Endothelial cell of umbilical vein (primary cell): ENCODE measurements at regions not wholly inside any gene's neighbourhood (a gene's known extent, or its start where the extent isn't known, plus 50 kb on each side); places are given as distances from the start of the nearest gene placed in this dataset.

ENCODE experiments used
- BruUV-seq: library from RNA; stranded (reverse); fragments of 400-500 nt; replicated peaks from 2 replicates; lab custom pipeline; 2021; lab: Mats Ljungman, UMichigan
- CTCF ChIA-PET: fragments of 300-600, 350-600 bp; sonication (Branson Sonifier 250); formaldehyde crosslinking; loops from one replicate; lab custom pipeline; 2021; ENCODE audit warnings: antibody characterized with exemption, inconsistent platforms; lab: Charles Lee
- POLR2A ChIA-PET: fragments of 300-600, 350-600 bp; sonication (Branson Sonifier 250); formaldehyde crosslinking; loops from one replicate; lab custom pipeline; 2021; ENCODE audit warnings: antibody characterized with exemption, inconsistent platforms; lab: Charles Lee
- DNase-seq: peaks from one replicate; pipeline ENCODE4 v3.0.0-alpha.2; 2011; ENCODE audit warnings: low read depth, low spot score
- FAIRE-seq: peaks from 2 replicates; lab custom pipeline; 2011; peaks lifted over from hg19 to GRCh38; lab: Jason Lieb, UNC
- H2AFZ ChIP-seq: 2 replicates; pipeline ENCODE4 v1.6.0; 2012; ENCODE audit warnings: low read depth, low read length, control low read depth, inconsistent platforms
- H3K27ac ChIP-seq: 2 replicates; pipeline ENCODE4 v1.5.1; 2011; ENCODE audit warnings: low read depth, mild to moderate bottlenecking, control low read depth, low read length, moderate library complexity; ENCODE audit not compliant: insufficient read depth
- H3K27me3 ChIP-seq, 2 experiments: 2 replicates each; pipeline versions ENCODE4 v1.6.0 to v1.6.1; 2011; ENCODE audit warnings: low read length in 2 of 2, mixed read lengths in 1 of 2; ENCODE audit not compliant: control insufficient read depth in 2 of 2, insufficient read depth in 2 of 2
- H3K36me3 ChIP-seq, 2 experiments: 2 replicates in 1 of 2; 3 replicates in 1 of 2; pipeline ENCODE4 v1.5.1; 2011; ENCODE audit warnings: low read length in 2 of 2, mild to moderate bottlenecking in 1 of 2, moderate library complexity in 1 of 2; ENCODE audit not compliant: control insufficient read depth in 2 of 2, insufficient read depth in 2 of 2; ENCODE audit errors: extremely low read depth in 1 of 2
- H3K4me1 ChIP-seq: 3 replicates; pipeline ENCODE4 v1.5.1; 2011; ENCODE audit warnings: mild to moderate bottlenecking, low read length; ENCODE audit not compliant: control insufficient read depth, insufficient read depth; ENCODE audit errors: extremely low read depth
- H3K4me2 ChIP-seq: 2 replicates; pipeline ENCODE4 v1.6.1; 2011; ENCODE audit warnings: low read length, control low read depth, mixed read lengths; ENCODE audit not compliant: insufficient read depth
- H3K4me3 ChIP-seq, 3 experiments: fragments of 200-600 bp in 1 of 3; sonication (generic), shearing (Covaris generic) in 1 of 3; replicated peaks in 1 of 3; 2 replicates each; pipeline ENCODE4 v1.5.1; 2011 to 2016; ENCODE audit warnings: control low read depth in 3 of 3, low read length in 3 of 3, mild to moderate bottlenecking in 2 of 3, inconsistent platforms in 1 of 3, low read depth in 1 of 3, moderate library complexity in 1 of 3; ENCODE audit not compliant: insufficient read depth in 1 of 3
- H3K79me2 ChIP-seq: 2 replicates; pipeline ENCODE4 v1.6.0; 2012; ENCODE audit warnings: low read length, inconsistent platforms; ENCODE audit not compliant: control insufficient read depth, insufficient read depth
- H3K9ac ChIP-seq: replicated peaks from 2 replicates; pipeline ENCODE3; 2011; ENCODE audit warnings: low read length, control low read depth; ENCODE audit not compliant: insufficient read depth; ENCODE audit errors: extremely low read depth
- H3K9me1 ChIP-seq: replicated peaks from 3 replicates; pipeline ENCODE4 v1.6.0; 2011; ENCODE audit warnings: mild to moderate bottlenecking, low read length; ENCODE audit not compliant: control insufficient read depth, insufficient read depth; ENCODE audit errors: extremely low read depth
- H3K9me3 ChIP-seq: replicated peaks from 2 replicates; pipeline ENCODE4 v1.5.1; 2012; ENCODE audit warnings: low read length, inconsistent platforms; ENCODE audit not compliant: control insufficient read depth, insufficient read depth
- H4K20me1 ChIP-seq: replicated peaks from 2 replicates; pipeline ENCODE3; 2011; ENCODE audit warnings: mild to moderate bottlenecking, low read length; ENCODE audit not compliant: control insufficient read depth, insufficient read depth; ENCODE audit errors: extremely low read depth
- CTCF ChIP-seq, 2 donors: IDR thresholded peaks; 1 replicate in 1 of 2; 2 replicates in 1 of 2; pipeline ENCODE4 v1.5.1; 2011; ENCODE audit warnings: low read length in 2 of 2, mild to moderate bottlenecking in 2 of 2, moderate library complexity in 2 of 2, control low read depth in 1 of 2, inconsistent platforms in 1 of 2, low read depth in 1 of 2; ENCODE audit not compliant: insufficient read depth in 1 of 2; ENCODE audit errors: extremely low read depth in 1 of 2
- EZH2 ChIP-seq: IDR thresholded peaks from 2 replicates; pipeline ENCODE4 v1.6.1; 2012; ENCODE audit warnings: borderline replicate concordance, low read depth, mild to moderate bottlenecking, moderate library complexity, low read length, inconsistent platforms; ENCODE audit not compliant: severe bottlenecking
- FOS ChIP-seq: IDR thresholded peaks from 2 replicates; pipeline ENCODE4 v1.6.1; 2011; ENCODE audit warnings: mild to moderate bottlenecking, low read length, moderate library complexity, borderline replicate concordance; ENCODE audit not compliant: insufficient read depth
- GATA2 ChIP-seq: IDR thresholded peaks from 2 replicates; pipeline ENCODE4 v1.7.0; 2011; ENCODE audit warnings: low read depth, mild to moderate bottlenecking, moderate library complexity, mixed read lengths, low read length; ENCODE audit not compliant: insufficient read length, insufficient read depth
- JUN ChIP-seq: IDR thresholded peaks from 2 replicates; pipeline ENCODE4 v1.6.1; 2011; ENCODE audit warnings: borderline replicate concordance, low read depth; ENCODE audit not compliant: insufficient read length, insufficient read depth
- MYC ChIP-seq: IDR thresholded peaks from one replicate; pipeline ENCODE4 v1.6.1; 2011; ENCODE audit warnings: mild to moderate bottlenecking, low read depth, low read length
- POLR2A ChIP-seq: IDR thresholded peaks from 2 replicates; pipeline ENCODE4 v1.6.1; 2012; ENCODE audit warnings: low read depth, mild to moderate bottlenecking, control low read depth, low read length
- POLR2AphosphoS5 ChIP-seq: IDR thresholded peaks from 2 replicates; pipeline ENCODE4 v1.6.1; 2012; ENCODE audit warnings: low read depth, mild to moderate bottlenecking, control low read depth, low read length, moderate library complexity; ENCODE audit not compliant: insufficient read depth
- dilution Hi-C: fragments of 300-500 bp; cut with MboI; formaldehyde crosslinking; loops from one replicate; pipeline ENCODE4 v1.15.0; 2019; ENCODE audit warnings: low sequenced_read_pairs; ENCODE audit not compliant: extremely low pct_ligation_motif_present
- intact Hi-C: fragments of 100-400 bp; cut with micrococcal nuclease; formaldehyde crosslinking; loops from one replicate; pipeline ENCODE4 v1.10.0; 2022
- TF ChIP-seq, protein P1 (sequence below): IDR thresholded peaks from 2 replicates; pipeline ENCODE4 v1.6.1; 2011; ENCODE audit not compliant: insufficient read depth, insufficient read length

- no peak overlapping the region for H3K4me3 ChIP-seq
- intact Hi-C loops: loop anchor here (1.0 kb wide), 1 partner anchor 37 kb away; no protein-coding TSS in a partner anchor
- peak; percentile 59 for FAIRE-seq
- peak overlapping the region; percentile 83 for H3K27ac ChIP-seq
- CTCF ChIA-PET: interaction anchor here (0.6 kb wide), 2 partner anchors 116 to 140 kb away, joined by 4 read pairs; no protein-coding TSS in a partner anchor
- dilution Hi-C loops: no loop called here
- POLR2A ChIA-PET: no interaction called here
- H3K4me2 ChIP-seq: no peak overlapping the region
- BruUV-seq: TSS peak; percentile 90
- DNase-seq: no peak
- TF ChIP-seq MYC (no peak), JUN (peak; percentile 13), GATA2 (peak; percentile 77), POLR2A (no peak), POLR2AphosphoS5 (no peak), EZH2 (no peak)
- H3K79me2 ChIP-seq: no peaks in the 10 kb centered on the region
- no peaks in the 10 kb centered on the region for H3K27me3 ChIP-seq
- peaks cover 17% of the 10 kb centered on the region for H3K4me1 ChIP-seq
- H3K36me3 ChIP-seq: no peaks in the 10 kb centered on the region
- H4K20me1 ChIP-seq: no peaks in the 10 kb centered on the region
- no peaks in the 10 kb centered on the region for H3K9me1 ChIP-seq
- H2AFZ ChIP-seq: peak overlapping the region; percentile 89
- H3K9me3 ChIP-seq: no peaks in the 10 kb centered on the region
- no peak overlapping the region for H3K9ac ChIP-seq
Measured at GRCh38 chr13:89550938-89551337, 1796.5 kb upstream of the MIR17HG start.

DNA sequence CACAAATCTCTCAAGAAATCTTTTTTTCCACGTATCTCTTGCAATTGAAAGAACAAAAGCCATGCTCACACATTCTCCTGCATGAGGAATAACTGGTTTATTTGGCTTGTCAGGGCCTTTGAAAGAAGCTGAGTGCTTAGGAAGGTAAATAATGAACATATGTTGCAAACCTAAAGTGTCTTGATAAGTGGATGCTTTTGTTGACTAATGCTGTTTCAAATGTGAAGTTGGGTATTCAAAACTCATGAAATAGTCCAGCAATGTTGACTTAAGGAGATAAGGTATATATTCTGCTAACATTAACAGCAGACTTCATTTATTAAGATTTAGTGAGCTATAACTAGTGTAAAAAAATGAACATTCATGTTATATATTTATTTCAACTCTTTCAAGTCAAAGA is 1792.7 kb upstream of the MIR17HG start:
- BruUV-seq: no TSS peak
- FAIRE-seq (no peak), DNase-seq (no peak)
- H2AFZ ChIP-seq: no peak overlapping the region
- no peak overlapping the region for H3K9ac ChIP-seq
- TF ChIP-seq GATA2: no peak
- TF ChIP-seq CTCF (IDR thresholded peaks at IDR 0.05; ENCODE audit: extremely low read depth in 1 of 2, insufficient read depth in 1 of 2, low read depth in 1 of 2, low read length in 2 of 2): no peak
- no peak for TF ChIP-seq POLR2A
- no peak for TF ChIP-seq POLR2AphosphoS5
- TF ChIP-seq FOS: no peak
- no peak for TF ChIP-seq EZH2
- TF ChIP-seq, protein P1, sequence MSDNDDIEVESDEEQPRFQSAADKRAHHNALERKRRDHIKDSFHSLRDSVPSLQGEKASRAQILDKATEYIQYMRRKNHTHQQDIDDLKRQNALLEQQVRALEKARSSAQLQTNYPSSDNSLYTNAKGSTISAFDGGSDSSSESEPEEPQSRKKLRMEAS: no peak
- no peak for TF ChIP-seq MYC
- TF ChIP-seq JUN: no peak
- no peak overlapping the region for H3K4me3 ChIP-seq
- dilution Hi-C loops (no loop called here), intact Hi-C loops (no loop called here)
- H3K79me2 ChIP-seq: no peaks in the 10 kb centered on the region
- ChIA-PET CTCF (no interaction called here), POLR2A (no interaction called here)
- no peaks in the 10 kb centered on the region for H3K27me3 ChIP-seq
- no peaks in the 10 kb centered on the region for H3K36me3 ChIP-seq
- peaks cover 17% of the 10 kb centered on the region for H3K4me1 ChIP-seq
- H3K4me2 ChIP-seq: no peak overlapping the region
- H3K27ac ChIP-seq: no peak overlapping the region
- no peaks in the 10 kb centered on the region for H3K9me3 ChIP-seq
- no peaks in the 10 kb centered on the region for H3K9me1 ChIP-seq
- H4K20me1 ChIP-seq: no peaks in the 10 kb centered on the region
